ENCODE measurements at regions not wholly inside any gene's neighbourhood (a gene's known extent, or its start where the extent isn't known, plus 50 kb on each side); places are given as distances from the start of the nearest gene placed in this dataset.

DNA sequence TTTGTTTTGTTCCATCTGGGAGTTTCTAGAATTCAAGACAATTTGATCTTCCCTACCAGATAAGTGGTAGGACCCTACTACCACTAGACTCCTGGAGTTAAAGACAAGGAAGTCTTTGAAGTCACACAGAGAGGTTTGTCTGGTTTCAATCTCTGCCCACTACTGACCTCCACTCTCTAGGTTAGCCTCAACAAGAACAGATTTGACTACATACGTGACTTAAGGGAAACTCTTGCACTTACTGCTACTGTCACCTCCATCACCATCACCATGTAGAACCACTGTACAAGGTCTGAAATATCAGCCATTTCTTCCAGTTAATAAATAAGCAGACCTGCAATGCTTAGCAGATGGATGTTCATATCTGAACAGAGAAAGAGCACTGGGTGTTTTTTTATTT lies 148.3 kb upstream of the ARHGEF26 start:
- H2AFZ ChIP-seq (ENCODE audit: insufficient read depth, low read length, poor library complexity) = no peak overlapping the region
- H4K8ac ChIP-seq (ENCODE audit: low read depth, low read length) = no peak overlapping the region
- H4K91ac ChIP-seq (ENCODE audit: low read depth, low read length) = no peak overlapping the region
- WGBS (ENCODE audit: extremely low coverage, insufficient coverage, insufficient read length) = no CpG with 5 or more reads among the region's 1 CpG
- no peaks in the 10 kb centered on the region for H3K79me1 ChIP-seq (ENCODE audit: low read length)
- H3K4ac ChIP-seq (ENCODE audit: low read depth, low read length) = no peak overlapping the region
- no peak overlapping the region for H2BK12ac ChIP-seq (ENCODE audit: low read length)
- no peaks in the 10 kb centered on the region for H3K27me3 ChIP-seq (ENCODE audit: insufficient read depth, low read length)
- H3K36me3 ChIP-seq (ENCODE audit: control insufficient read depth in 1 of 2, insufficient read depth in 2 of 2, low read length in 2 of 2) = no peaks in the 10 kb centered on the region
- no peak overlapping the region for H4K12ac ChIP-seq (ENCODE audit: low read depth, low read length)
- H3K4me2 ChIP-seq (ENCODE audit: low read length) = no peak overlapping the region
- DNase-seq = no peak
- no peak overlapping the region for H3K23ac ChIP-seq (ENCODE audit: low read length)
- no peak overlapping the region for H2AK5ac ChIP-seq (ENCODE audit: low read length)
- no peak overlapping the region for H3K9ac ChIP-seq (ENCODE audit: low read length)
- H2BK120ac ChIP-seq (ENCODE audit: insufficient read depth, low read length, poor library complexity) = no peak overlapping the region
- H2BK5ac ChIP-seq (ENCODE audit: low read depth, low read length, poor library complexity) = no peak overlapping the region
- no peaks in the 10 kb centered on the region for H3K4me1 ChIP-seq (ENCODE audit: control insufficient read depth in 1 of 2, insufficient read depth in 2 of 2, low read length in 2 of 2)
- no peaks in the 10 kb centered on the region for H3K79me2 ChIP-seq (ENCODE audit: control insufficient read depth, insufficient read depth, low read length, poor library complexity)
- H3K9me3 ChIP-seq (ENCODE audit: insufficient read depth, low read depth, low read length) = no peaks in the 10 kb centered on the region
- H3K18ac ChIP-seq (ENCODE audit: low read length) = no peak overlapping the region
- no peak overlapping the region for H3K4me3 ChIP-seq (ENCODE audit: low read depth, low read length)
- no peak overlapping the region for H3K27ac ChIP-seq (ENCODE audit: low read depth, low read length)
- no peak overlapping the region for H3K14ac ChIP-seq (ENCODE audit: low read length)

DNA sequence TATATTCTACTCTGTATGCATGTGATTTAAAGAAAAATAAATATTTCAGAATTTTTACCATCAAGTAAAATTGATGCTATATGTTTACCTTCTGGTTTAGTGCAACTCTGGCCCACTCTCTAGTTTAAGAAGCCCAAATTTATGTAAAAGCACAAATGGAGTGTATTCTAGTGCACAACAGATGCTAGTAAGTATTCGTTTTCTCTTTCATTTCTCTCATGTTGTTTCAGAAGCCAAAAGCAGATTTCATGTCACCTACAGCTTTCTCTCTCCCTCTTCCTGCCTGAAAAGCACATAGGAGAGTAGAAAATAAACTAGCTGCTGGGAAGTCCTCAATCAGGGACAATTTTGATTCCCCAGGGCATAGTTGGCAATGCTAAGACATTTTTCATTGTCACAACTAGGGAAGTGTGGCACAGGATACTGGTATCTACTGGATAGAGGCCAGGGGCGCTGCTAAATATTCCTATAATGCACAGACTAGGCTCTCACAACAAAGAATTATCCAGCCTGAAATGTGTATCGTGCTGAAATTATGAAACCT lies 147.4 kb upstream of the ARHGEF26 start:
- Histone ChIP-seq H3K4me2 (ENCODE audit: low read length) (no peak overlapping the region), H4K12ac (ENCODE audit: low read depth, low read length) (no peak overlapping the region), H3K23ac (ENCODE audit: low read length) (no peak overlapping the region), H2BK5ac (ENCODE audit: low read depth, low read length, poor library complexity) (no peak overlapping the region), H2AK5ac (ENCODE audit: low read length) (no peak overlapping the region), H3K9me3 (ENCODE audit: insufficient read depth, low read depth, low read length) (no peaks in the 10 kb centered on the region), H3K14ac (ENCODE audit: low read length) (no peak overlapping the region), H3K4me1 (ENCODE audit: control insufficient read depth in 1 of 2, insufficient read depth in 2 of 2, low read length in 2 of 2) (no peaks in the 10 kb centered on the region), H2BK120ac (ENCODE audit: insufficient read depth, low read length, poor library complexity) (no peak overlapping the region), H3K36me3 (ENCODE audit: control insufficient read depth in 1 of 2, insufficient read depth in 2 of 2, low read length in 2 of 2) (no peaks in the 10 kb centered on the region), H3K79me2 (ENCODE audit: control insufficient read depth, insufficient read depth, low read length, poor library complexity) (no peaks in the 10 kb centered on the region), H3K4ac (ENCODE audit: low read depth, low read length) (no peak overlapping the region), H3K79me1 (ENCODE audit: low read length) (no peaks in the 10 kb centered on the region), H3K18ac (ENCODE audit: low read length) (no peak overlapping the region), H4K8ac (ENCODE audit: low read depth, low read length) (no peak overlapping the region), H2BK12ac (ENCODE audit: low read length) (no peak overlapping the region), H4K91ac (ENCODE audit: low read depth, low read length) (no peak overlapping the region), H3K9ac (ENCODE audit: low read length) (no peak overlapping the region), H3K27ac (ENCODE audit: low read depth, low read length) (no peak overlapping the region), H3K4me3 (ENCODE audit: low read depth, low read length) (no peak overlapping the region), H2AFZ (ENCODE audit: insufficient read depth, low read length, poor library complexity) (no peak overlapping the region), H3K27me3 (ENCODE audit: insufficient read depth, low read length) (no peaks in the 10 kb centered on the region)
- no peak for DNase-seq
- no CpG with 5 or more reads among the region's 3 CpGs for WGBS (ENCODE audit: extremely low coverage, insufficient coverage, insufficient read length)

DNA sequence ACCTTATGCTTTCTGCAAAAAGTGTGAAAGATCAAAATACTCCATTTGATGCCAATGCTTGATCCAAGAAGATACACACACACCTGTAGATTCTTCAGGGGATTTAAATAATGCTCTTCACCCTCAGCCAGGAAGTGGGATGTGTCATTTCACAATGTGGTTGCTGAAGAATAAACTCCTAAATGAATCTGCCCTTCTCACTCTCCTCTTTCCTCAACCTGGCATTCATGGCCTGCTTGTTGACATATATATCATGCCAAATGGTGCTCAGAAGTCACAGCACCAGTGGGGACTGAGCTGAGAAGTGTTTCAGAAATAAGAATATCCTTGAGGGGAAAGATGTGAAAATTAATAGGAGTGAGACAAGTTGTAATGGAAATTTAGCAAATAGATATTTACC lies 146.6 kb upstream of the ARHGEF26 start:
- H2BK5ac ChIP-seq (ENCODE audit: low read depth, low read length, poor library complexity) = no peak overlapping the region
- H2AK5ac ChIP-seq (ENCODE audit: low read length) = no peak overlapping the region
- H3K27ac ChIP-seq (ENCODE audit: low read depth, low read length) = no peak overlapping the region
- H3K4me3 ChIP-seq (ENCODE audit: low read depth, low read length) = no peak overlapping the region
- no peak overlapping the region for H3K4me2 ChIP-seq (ENCODE audit: low read length)
- H3K4ac ChIP-seq (ENCODE audit: low read depth, low read length) = no peak overlapping the region
- H3K27me3 ChIP-seq (ENCODE audit: insufficient read depth, low read length) = no peaks in the 10 kb centered on the region
- no peaks in the 10 kb centered on the region for H3K36me3 ChIP-seq (ENCODE audit: control insufficient read depth in 1 of 2, insufficient read depth in 2 of 2, low read length in 2 of 2)
- no peaks in the 10 kb centered on the region for H3K9me3 ChIP-seq (ENCODE audit: insufficient read depth, low read depth, low read length)
- no peak overlapping the region for H4K8ac ChIP-seq (ENCODE audit: low read depth, low read length)
- no peak overlapping the region for H3K9ac ChIP-seq (ENCODE audit: low read length)
- H3K14ac ChIP-seq (ENCODE audit: low read length) = no peak overlapping the region
- no peaks in the 10 kb centered on the region for H3K4me1 ChIP-seq (ENCODE audit: control insufficient read depth in 1 of 2, insufficient read depth in 2 of 2, low read length in 2 of 2)
- H3K79me2 ChIP-seq (ENCODE audit: control insufficient read depth, insufficient read depth, low read length, poor library complexity) = no peaks in the 10 kb centered on the region
- no peak for DNase-seq
- no peak overlapping the region for H4K12ac ChIP-seq (ENCODE audit: low read depth, low read length)
- no peaks in the 10 kb centered on the region for H3K79me1 ChIP-seq (ENCODE audit: low read length)
- no peak overlapping the region for H2BK120ac ChIP-seq (ENCODE audit: insufficient read depth, low read length, poor library complexity)
- no peak overlapping the region for H2BK12ac ChIP-seq (ENCODE audit: low read length)
- H3K23ac ChIP-seq (ENCODE audit: low read length) = no peak overlapping the region
- H4K91ac ChIP-seq (ENCODE audit: low read depth, low read length) = no peak overlapping the region
- no peak overlapping the region for H3K18ac ChIP-seq (ENCODE audit: low read length)
- no peak overlapping the region for H2AFZ ChIP-seq (ENCODE audit: insufficient read depth, low read length, poor library complexity)

DNA sequence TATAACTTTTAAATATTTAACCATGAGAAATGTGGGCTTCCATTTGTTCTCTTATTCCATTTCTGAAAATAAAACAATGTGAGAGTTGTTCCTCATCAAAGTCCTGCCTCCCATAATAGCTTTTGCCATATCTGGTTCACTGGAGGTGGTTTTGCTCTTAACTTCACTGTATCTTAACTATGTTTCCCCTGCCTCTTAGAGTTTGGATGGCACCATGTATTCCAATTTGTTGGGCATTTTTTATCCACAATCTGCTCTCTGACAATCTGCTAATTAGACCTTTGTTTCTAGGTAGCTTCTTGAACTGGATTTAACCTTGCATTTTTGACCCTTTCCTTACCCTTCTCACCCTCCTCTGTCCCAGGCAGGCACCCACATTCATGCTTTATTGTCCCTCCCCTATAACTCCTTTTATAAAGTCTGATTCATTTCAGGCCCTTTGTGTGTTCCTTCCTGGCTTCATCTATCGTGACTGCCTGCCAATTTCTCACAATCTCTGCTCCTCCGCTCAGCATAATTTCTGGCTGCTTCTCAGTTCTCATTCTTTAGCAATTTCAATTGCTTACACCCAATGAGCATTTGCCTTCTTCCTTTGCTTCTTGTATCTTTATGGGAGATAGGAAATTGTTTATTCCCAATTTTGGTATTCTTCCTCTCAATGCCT lies 144.2 kb upstream of the ARHGEF26 start:
- Histone ChIP-seq H2BK5ac (ENCODE audit: low read depth, low read length, poor library complexity) (no peak overlapping the region), H4K12ac (ENCODE audit: low read depth, low read length) (no peak overlapping the region), H3K27me3 (ENCODE audit: insufficient read depth, low read length) (no peaks in the 10 kb centered on the region), H3K4me1 (ENCODE audit: control insufficient read depth in 1 of 2, insufficient read depth in 2 of 2, low read length in 2 of 2) (no peaks in the 10 kb centered on the region), H3K9ac (ENCODE audit: low read length) (no peak overlapping the region), H3K23ac (ENCODE audit: low read length) (no peak overlapping the region), H3K4me3 (ENCODE audit: low read depth, low read length) (no peak overlapping the region), H3K79me2 (ENCODE audit: control insufficient read depth, insufficient read depth, low read length, poor library complexity) (no peaks in the 10 kb centered on the region), H3K79me1 (ENCODE audit: low read length) (no peaks in the 10 kb centered on the region), H2AFZ (ENCODE audit: insufficient read depth, low read length, poor library complexity) (no peak overlapping the region), H3K14ac (ENCODE audit: low read length) (no peak overlapping the region), H3K4ac (ENCODE audit: low read depth, low read length) (no peak overlapping the region), H4K91ac (ENCODE audit: low read depth, low read length) (no peak overlapping the region), H4K8ac (ENCODE audit: low read depth, low read length) (no peak overlapping the region), H3K4me2 (ENCODE audit: low read length) (no peak overlapping the region), H2AK5ac (ENCODE audit: low read length) (no peak overlapping the region), H3K18ac (ENCODE audit: low read length) (no peak overlapping the region), H2BK12ac (ENCODE audit: low read length) (no peak overlapping the region), H3K9me3 (ENCODE audit: insufficient read depth, low read depth, low read length) (no peaks in the 10 kb centered on the region), H3K36me3 (ENCODE audit: control insufficient read depth in 1 of 2, insufficient read depth in 2 of 2, low read length in 2 of 2) (no peaks in the 10 kb centered on the region), H3K27ac (ENCODE audit: low read depth, low read length) (no peak overlapping the region), H2BK120ac (ENCODE audit: insufficient read depth, low read length, poor library complexity) (no peak overlapping the region)
- no peak for DNase-seq
- WGBS (ENCODE audit: extremely low coverage, insufficient coverage, insufficient read length) = no CpG with 5 or more reads among the region's 2 CpGs

Data from trophoblast cell (in vitro differentiated cells and primary cell).